Activated T-cell treated with anti-CD3 and anti-CD28 coated beads for 48 hours (primary cell): ENCODE measurements at regions not wholly inside any gene's neighbourhood (a gene's known extent, or its start where the extent isn't known, plus 50 kb on each side); places are given as distances from the start of the nearest gene placed in this dataset.
A peak's percentile ranks its signal among the peaks of the same experiment; 100 is the strongest.

Experiments used
- DNase-seq: peaks from one replicate; pipeline ENCODE4 v3.0.0-alpha.2; 2020; ENCODE audit warnings: low read depth

DNA sequence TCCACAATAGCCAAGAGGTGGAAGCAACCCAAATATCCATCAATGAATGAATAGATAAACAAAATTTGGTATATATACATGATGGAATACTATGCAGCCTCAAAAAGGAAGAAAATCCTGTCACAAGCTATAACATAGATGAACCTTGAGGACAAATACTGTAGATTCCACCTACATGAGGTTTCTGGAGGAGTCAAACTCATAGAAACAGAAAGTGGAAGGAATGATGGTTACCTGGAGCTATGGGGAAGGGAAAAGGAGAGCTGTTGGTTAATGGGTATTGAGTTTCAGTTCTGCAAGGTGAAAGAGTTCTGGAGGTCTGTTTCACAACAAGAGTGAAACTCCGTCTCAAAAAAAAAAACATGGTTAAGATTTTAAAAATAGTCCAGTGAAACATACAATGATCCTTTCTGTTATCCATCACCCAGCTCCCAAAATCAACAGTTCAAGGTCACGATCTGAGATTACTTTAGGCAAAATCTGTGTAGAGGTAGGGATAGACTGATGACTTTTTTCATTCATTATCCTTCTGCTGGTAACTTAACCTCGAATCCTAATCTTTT, 80.8 kb upstream of the HNRNPU start:
- DNase-seq = no peak

DNA sequence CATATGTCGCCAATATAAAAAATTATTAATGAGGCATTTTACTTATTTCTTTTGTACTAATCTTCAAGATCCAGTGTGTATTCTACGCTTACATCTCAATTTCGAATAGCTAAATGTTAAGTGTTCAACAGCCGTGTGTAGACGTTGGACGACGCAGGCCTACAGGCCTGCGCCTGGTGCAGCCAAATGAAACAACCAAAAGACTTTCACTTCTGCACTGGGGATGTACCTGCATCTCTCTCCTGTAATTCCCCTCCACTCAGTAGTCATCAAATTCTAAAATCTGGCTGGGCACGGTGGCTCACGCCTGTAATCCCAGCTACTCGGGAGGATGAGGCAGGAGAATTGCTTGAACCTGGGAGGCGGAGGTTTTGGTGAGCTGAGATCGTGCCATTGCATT, 76.8 kb upstream of the HNRNPU start:
- DNase-seq = no peak

GRCh38 chr1:244937099-244937498, 72.8 kb upstream of the HNRNPU start:
- DNase-seq = no peak

DNA sequence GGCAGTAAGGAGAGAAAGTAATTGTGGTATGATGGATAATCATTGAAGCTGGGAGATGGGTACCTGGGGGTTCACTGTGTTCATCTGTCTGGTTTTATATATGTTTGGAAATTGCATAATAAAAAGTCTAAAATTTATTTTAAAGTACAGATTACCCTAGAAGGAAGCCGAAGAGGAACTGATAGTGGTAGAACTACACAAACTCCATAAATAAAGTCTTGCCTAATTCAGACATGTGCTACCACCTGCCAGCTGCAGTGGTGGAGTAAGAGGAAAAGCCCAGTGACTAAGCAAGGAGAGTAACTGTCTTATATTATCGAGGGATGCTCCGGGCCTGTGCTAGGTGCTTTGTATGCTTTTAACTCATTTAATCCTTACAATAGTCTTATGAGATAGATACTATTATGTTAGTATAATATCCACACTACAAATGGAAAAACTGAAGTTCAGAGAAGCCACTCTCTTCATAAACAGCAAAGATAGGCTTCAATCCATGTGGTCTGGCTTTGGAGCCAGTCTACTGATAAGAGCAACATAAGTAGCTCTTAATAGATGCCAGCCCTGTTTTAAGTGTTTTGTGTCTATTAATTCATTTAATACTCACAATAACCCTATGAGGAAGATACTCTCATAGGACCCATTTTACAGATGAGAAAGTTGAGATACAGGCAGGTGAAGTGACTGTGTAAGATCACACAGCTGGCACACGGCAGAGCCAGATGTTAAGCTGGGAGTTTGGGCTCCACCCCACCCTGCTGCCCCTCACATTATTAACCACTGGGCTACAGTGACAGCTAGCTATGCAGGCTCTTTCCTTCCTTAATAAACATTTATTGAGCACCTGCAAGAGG, 56.8 kb upstream of the HNRNPU start:
- no peak for DNase-seq

GRCh38 chr1:244919320-244920282, 55.3 kb upstream of the HNRNPU start:
- DNase-seq = no peak

- DNase-seq = peak; percentile 51
Measured at GRCh38 chr1:244918421-244919319, 54.3 kb upstream of the HNRNPU start.

- no peak for DNase-seq
Measured at GRCh38 chr1:244917073-244917670, 52.8 kb upstream of the HNRNPU start.

- no peak for DNase-seq
Measured at GRCh38 chr1:244915736-244916135, 51.4 kb upstream of the HNRNPU start.

DNA sequence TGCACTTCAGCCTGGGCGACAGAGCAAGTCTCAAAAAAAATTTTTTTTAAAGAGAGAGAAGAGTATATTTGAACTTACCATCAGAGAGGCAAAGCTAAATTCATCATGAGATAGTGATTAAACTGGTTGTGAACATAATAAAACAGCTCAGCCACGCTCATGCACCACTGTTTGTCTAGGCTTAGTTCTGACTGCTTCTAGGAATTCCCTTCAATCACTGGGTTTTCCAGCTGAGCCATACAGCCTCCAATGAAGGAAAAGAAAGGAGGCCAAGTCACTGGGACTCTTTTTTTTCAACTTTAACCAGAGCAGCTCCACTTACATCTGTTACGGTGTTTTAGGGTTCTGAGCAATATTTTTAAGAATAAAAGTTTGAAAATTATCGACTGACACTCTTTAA, 50.4 kb upstream of the HNRNPU start:
- no peak for DNase-seq
